ENCODE measurements at regions not wholly inside any gene's neighbourhood (a gene's known extent, or its start where the extent isn't known, plus 50 kb on each side); places are given as distances from the start of the nearest gene placed in this dataset.

DNA sequence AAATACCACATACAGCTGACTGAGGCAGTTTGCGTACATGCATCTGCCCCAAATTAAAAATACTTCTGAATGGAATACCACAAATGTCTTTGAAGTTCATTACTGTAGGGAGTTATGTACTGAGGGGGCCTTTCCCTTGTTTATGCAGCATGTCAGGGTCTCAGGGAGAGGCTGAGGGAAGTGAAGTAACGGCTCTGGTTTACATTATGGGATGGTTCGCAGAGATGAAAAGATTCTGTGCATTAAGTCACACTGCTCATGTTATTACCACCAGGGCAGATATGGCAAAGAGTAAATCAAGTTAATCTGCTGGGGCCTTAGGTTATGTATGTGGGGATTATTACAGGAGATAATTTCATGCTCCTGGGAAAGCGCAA, 385.9 kb upstream of the RND3 start:
- H3K4me3 ChIP-seq (replicated peaks; ENCODE audit: low read depth, low read length) = no peak overlapping the region
- TF ChIP-seq CTCF (IDR thresholded peaks at IDR 0.05; ENCODE audit: low read depth, low read length, missing control alignments) = no peak
- no peak for DNase-seq (ENCODE audit: extremely low read depth, low read depth)

GRCh38 chr2:150872756-150873395, 385.4 kb upstream of the RND3 start:
- DNase-seq (ENCODE audit: extremely low read depth, low read depth) = peak; percentile 30

DNA sequence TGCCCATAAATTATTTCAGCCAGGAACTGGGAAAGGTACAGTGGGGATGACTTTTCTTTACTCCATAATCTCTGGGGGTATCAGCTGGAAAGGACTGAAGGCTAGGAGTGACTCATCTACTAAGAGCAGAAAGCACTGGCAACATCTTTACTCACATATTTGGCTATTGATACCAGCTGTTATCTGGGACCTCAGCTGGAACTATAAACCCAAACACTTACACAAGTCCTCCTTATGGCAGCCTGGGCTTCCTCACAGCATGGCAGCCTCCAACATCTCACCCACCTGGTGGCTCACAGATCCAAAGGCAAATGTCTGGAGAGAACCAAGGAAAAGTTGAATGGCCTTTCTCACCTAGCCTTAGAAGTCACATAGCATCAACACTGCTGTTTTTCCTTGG, 379.0 kb upstream of the RND3 start:
- H3K4me3 ChIP-seq (replicated peaks; ENCODE audit: low read depth, low read length) = no peak overlapping the region
- TF ChIP-seq CTCF (IDR thresholded peaks at IDR 0.05; ENCODE audit: low read depth, low read length, missing control alignments) = no peak
- peak; percentile 56 for DNase-seq (ENCODE audit: extremely low read depth, low read depth)

More at GRCh38 chr2:150872756-150873395, 385.4 kb upstream of the RND3 start:
- H3K4me3 ChIP-seq (replicated peaks; ENCODE audit: low read depth, low read length) = no peak overlapping the region
- no peak for TF ChIP-seq CTCF (IDR thresholded peaks at IDR 0.05; ENCODE audit: low read depth, low read length, missing control alignments)

DNA sequence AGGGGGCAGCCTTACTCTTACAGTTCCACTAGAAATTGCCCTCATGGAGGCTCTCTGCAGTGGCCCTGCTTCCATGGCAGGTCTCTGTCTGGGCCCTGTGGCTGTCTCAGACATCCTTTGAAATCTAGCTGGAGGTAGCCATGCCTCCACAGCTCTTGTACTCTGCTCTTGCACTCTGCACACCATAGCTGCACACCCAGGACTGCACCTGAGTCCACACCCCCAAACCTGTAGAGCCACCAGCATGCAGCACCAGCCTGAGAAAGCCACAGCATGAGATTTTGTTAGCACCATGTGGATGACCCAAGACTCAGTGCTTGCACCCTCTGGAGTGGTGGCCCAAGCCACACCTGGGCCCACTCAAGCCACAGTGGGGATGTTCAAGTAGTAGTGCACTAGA, 376.2 kb upstream of the RND3 start:
- no peak for DNase-seq (ENCODE audit: extremely low read depth, low read depth)
- TF ChIP-seq CTCF (IDR thresholded peaks at IDR 0.05; ENCODE audit: low read depth, low read length, missing control alignments) = no peak
- H3K4me3 ChIP-seq (replicated peaks; ENCODE audit: low read depth, low read length) = no peak overlapping the region

- no peak for TF ChIP-seq CTCF (IDR thresholded peaks at IDR 0.05; ENCODE audit: low read depth, low read length, missing control alignments)
- H3K4me3 ChIP-seq (replicated peaks; ENCODE audit: low read depth, low read length) = no peak overlapping the region
- no peak for DNase-seq (ENCODE audit: extremely low read depth, low read depth)
These were observed 372.8 kb upstream of the RND3 start for GRCh38 chr2:150860301-150860700.

GRCh38 chr2:150859877-150860276, 372.4 kb upstream of the RND3 start:
- DNase-seq (ENCODE audit: extremely low read depth, low read depth) = no peak
- no peak overlapping the region for H3K4me3 ChIP-seq (replicated peaks; ENCODE audit: low read depth, low read length)
- no peak for TF ChIP-seq CTCF (IDR thresholded peaks at IDR 0.05; ENCODE audit: low read depth, low read length, missing control alignments)

DNA sequence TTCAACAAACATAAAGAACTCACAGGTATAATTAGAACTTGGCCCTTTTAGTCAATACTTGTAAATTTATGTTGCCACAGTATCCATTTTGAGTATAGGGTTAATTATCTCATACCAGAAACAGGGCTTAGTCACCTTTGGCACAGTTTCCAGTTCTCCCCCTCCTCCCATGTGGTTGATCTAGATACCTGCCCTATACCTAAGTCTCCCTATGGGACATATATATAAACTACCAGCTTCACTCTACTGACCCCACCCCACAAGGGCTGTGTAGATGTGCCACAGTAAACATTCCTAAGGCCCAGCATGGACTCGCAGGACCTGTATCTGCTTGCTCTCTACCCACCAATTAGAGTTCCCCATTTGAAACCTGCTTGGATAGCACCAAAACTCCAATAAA, 371.7 kb upstream of the RND3 start:
- no peak for DNase-seq (ENCODE audit: extremely low read depth, low read depth)
- no peak for TF ChIP-seq CTCF (IDR thresholded peaks at IDR 0.05; ENCODE audit: low read depth, low read length, missing control alignments)

More for the DNA sequence above, 371.7 kb upstream of the RND3 start:
- no peak overlapping the region for H3K4me3 ChIP-seq (replicated peaks; ENCODE audit: low read depth, low read length)
